ENCODE measurements at regions not wholly inside any gene's neighbourhood (a gene's known extent, or its start where the extent isn't known, plus 50 kb on each side); places are given as distances from the start of the nearest gene placed in this dataset.

DNA sequence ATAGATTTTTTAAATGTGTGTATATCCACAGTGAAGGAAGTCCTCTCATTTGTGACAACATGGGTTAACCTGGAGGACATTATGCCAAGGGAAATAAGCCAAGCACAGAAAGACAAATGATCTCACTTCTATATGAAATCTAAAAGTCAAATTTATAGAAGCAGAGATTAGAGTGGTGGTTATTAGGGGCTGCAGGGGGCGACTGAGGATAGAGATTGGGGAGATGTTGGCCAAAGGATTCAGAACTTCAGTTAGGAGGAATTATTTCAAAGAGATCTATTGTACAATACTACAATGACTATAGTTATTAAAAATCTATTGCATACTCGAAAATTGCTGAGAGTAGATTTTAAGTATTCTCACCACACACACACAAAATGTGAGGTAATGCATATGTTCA is 252.4 kb upstream of the SLC39A10 start:
- DNase-seq = no peak

DNA sequence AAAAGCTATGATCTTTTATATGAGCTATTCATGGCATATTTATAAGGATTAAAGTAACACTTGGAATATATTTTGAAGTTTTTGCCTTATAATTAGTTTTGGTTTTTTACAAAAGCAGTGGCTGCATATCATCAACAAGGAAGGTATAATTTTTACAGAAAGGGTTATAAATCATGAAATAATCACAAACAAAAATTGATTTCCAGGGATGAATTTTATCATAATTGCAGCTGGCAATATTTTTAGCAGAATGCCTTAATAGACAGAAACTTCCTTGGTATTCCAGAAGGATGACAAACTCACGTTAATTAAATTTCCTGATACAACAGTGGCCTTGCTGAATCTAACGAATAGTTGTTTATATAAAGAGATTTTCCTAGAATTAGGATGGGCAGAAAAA is 260.5 kb upstream of the SLC39A10 start:
- no peak for DNase-seq

DNA sequence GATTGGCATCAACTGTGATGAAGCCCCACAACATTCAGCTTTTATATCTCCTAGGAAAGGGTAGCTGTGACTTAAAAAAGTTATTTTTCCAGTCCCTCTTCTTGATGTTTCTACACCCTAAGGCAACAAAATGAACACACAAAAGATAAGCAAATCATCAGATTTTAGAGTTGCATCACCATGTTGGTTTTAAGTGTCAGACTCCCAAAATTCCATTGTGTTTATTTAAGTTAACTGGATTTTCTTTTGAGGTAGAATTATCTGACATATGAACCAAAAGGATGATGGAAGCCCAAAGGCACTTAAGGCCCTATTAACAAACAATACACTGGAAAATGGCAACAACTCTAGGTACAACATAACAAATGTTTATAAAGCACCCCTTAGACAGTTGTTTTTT is 261.7 kb upstream of the SLC39A10 start:
- DNase-seq = no peak

DNA sequence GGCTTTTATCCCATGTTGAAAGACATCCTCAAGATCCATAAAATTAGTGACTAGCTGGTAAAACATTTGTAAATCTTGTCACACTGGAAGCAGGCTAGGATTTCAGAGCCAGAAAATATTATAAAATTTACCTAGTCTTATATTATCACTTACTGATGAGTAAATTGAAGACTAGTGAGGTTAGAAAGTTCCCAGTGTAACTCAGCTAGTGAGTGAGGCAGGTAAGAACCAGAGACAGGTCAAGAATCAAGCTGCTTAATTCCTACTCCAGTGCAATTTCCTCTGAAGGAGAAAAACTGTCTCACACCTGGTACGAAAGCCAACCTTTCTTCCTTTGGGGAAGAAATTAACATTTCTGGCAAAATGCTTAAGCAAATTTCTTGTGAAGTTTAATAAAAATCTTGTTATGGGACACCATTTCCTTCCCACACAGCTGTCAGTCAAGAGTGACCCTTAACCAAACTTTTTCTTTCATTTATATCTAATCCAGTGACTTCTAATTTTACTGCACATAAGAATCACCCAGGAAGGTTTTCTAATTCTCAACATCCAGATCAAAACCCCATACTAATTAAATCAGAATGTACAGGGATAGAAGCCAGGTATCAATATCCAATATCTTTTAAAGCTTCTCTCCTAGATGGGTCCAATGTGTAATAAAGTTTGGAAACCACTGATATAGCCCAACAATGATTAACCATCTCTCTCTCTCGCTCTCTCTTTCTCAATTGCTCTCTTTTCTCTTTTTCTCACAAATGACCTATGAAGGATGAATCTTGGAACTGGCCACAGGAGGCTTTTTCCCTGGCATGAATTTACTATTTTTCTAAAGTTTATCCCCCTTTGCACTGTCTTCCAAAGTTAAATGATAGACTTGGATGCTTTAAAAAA is 264.3 kb upstream of the SLC39A10 start:
- DNase-seq = no peak

DNA sequence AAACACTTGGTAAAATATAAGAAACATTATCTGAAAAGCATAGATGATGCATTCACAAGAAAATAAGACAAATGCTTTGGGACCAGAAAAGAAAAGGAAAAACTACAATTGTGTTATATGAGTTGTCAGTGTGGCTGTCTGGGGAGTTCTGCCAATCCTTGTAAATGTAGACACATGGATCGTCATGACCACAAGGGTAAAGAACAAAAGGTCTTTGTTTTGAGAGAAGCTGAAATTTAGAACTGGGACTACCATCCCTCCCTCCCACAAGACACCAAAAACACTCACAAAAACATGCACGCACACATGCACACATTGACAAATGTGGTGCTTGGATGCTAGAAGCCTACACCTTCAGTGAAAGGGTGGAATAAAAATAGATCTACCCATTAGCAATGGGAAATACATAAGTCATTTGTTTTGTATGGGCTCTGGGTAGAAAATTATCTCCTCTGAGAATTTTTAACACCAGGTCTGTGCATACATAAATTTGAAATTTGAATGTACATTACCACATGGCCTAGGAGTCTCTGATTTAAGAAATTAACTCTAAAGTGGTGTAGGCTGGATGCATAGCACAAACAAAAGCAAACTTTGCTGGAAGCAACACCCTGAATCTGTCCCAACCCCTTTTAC is 266.2 kb upstream of the SLC39A10 start:
- DNase-seq = no peak

DNA sequence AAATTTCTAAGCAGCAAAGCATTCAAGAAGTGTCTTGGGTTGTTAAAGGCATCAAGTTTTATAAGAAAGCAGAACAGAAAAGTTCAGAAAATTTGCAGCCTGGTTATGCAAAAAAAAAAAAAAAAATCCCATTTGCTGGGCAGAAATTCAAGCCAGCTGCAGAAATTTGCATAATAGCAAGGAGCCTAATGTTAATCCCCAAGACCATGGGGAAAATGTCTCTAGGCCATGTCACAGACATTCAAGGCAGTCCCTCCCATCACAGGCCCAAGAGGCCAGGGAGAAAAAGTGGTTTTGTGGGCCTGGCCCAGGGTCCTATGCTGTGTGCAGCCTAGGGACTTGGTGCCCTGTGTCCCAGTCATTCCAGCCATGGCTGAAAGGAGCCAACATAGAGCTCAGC is 269.0 kb upstream of the SLC39A10 start:
- no peak for DNase-seq

DNA sequence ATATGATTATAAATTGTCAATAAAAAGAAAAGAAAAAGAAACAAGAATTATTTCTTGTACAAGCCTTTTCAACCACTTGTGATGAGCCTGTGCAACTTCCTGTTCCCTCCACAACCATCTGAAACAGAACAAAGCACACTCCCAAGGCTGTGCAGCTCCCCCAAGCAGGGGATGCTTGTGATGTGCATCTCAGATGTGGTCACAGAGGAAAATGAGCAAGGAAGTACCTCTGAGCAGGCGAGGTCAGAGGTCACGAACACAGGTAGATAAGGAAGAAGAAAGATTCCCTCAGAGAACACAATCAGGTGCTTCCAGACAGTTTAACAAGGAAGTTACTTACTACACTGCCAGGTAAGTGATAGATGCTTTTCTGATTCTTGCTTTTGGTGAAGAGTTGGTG is 274.8 kb upstream of the SLC39A10 start:
- no peak for DNase-seq

DNA sequence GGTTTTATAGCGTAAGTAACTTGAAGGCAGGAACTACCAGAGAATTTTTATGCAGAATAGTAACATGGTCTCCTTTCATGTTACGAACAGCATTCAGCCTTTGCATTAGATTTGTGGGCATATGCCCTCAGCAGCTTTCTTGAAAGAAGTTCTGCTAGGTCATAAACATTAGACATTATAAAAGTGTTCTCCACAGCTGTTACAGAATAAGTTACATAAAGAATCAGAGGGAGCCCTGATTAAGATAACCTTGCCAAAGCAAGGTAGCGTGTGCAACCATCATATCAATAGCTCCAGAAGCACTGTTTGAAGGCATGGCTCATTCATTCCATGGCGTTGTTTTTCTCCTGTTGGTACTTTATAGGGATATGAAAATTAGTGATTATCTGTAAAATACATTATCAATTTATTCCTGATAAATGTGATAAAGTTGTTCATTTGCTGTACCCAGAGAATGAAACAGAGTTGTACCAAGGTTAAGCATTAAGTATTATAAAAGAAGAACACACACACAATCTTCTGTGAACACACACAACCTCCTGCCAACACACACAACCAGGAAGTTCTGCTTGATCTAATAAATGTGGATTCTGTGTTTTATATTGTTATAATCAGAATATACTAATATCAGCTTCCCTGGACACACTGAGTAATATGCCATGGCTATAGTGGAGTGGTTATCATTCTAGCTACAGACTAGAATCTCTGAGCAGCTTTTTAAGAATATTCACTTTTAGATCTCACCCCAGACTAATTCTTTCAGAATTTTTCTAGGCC is 286.7 kb upstream of the SLC39A10 start:
- no peak for DNase-seq

DNA sequence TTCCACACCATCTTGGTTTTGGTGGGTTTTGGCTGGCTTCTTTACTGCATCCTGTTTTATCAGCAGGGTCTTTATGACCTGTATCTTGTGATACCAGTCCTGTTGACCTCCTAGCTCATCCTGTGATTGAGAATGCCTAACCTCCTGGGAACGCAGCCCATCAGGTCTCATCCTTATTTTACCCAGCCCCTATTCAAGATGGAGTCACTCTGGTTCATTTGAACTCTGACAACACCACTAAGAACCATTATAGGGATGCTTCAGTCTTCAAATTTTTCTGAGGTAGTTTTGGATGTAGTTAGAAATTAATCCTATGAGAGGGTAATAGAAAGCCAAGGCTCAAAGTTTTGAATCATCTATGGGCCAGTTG is 287.8 kb upstream of the SLC39A10 start:
- DNase-seq = no peak

DNA sequence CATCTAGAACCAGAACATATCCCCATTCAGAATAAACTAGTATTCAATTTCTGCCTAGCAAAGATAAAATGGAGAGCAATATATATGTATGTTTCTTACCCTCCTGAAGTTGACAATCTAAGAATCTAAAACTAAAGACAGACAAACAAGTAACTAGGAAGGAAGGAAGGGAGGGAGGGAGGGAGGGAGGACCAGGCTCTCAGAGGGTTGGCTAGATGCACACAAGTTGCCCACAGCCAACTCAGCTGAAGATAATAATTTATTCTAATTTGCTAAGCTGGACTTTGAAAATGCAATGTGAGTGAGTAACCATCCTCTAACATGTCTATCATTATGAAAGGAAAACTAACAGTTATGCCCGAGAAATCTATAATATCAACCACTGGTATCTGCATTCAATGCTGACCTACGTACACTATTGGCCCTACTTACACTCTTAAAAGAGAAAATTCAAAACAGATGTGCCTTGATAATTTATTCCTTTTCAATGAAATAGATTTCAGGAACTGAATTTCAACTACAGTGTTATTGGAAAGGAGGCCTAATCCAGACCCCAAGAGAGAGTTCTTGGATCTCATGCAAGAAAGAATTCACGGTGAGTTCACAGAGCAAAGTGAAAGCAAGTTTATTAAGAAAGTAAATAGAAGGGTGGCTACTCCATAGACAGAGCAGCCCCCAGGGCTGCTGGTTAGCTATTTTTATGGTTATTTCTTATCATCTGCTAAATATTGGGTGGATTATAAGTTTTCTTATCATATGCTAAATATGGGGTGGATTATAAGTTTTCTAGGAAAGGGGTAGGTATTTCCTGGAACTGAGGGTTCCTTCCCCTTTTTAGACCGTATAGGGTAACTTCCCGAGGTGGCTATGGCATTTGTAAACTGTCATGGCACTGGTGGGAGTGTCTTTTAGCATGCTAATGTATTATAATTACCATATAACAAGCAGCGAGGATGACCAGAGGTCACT is 288.5 kb upstream of the SLC39A10 start:
- no peak for DNase-seq

DNA sequence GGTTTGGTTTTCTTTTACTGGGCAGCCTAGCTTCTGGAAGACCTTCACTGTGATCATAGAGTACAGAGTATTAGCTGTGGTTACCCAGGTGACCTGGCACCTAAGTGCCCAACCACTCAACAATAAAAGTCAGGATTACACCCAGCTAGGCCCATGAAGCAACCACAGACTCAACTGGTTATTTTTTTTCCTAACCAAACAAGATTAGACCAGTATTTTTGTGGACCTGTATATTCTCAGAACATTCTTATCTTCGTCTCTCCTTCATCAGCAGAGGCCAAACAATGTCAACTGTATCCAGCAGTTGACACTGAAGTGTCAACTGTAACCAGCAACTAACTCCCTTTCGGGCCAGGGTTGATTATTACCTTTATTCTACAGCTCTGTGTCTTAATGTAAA is 289.2 kb upstream of the SLC39A10 start:
- no peak for DNase-seq

DNA sequence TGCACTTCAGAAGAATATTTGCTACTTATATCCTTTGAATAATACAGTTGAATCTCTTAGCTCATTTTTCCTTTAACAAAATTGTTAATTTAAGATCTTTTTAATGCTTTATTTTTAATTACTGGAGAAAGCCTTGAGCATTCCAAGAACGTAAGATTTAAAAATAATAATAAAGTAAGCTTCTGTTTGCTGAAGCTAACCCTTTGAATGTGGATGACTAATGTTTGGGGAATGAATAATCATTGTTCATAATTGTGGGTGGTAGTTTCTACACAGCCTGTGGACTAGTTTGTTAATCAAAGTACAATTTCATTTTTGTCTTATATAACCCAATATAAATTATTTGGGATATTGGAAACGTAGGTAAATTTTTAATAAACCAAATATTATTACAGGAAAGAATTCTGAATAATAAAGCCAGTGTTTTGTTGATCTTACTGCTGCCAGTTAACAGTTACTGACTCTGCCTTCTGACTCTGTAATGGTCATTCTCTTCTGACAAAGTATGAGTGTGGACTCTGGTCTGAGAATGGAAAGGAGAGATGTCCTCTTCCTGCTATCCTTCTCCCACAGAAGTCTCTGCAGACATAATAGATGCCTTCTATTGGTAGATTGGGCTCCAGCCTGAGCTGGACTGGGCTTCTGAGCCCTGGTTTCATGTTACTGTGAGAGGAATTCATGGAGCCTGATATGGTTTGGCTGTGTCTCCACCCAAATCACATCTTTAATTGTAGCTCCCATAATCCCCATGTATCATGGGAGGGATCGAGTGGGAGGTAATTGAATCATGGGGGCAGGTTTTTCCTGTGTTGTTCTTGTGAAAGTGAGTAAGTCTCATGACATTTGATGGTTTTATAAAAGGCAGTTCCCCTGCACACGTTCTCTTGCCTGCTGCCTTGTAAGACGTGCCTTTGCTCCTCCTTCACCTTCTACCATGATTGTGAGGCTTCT is 292.7 kb upstream of the SLC39A10 start:
- no peak for DNase-seq

DNA sequence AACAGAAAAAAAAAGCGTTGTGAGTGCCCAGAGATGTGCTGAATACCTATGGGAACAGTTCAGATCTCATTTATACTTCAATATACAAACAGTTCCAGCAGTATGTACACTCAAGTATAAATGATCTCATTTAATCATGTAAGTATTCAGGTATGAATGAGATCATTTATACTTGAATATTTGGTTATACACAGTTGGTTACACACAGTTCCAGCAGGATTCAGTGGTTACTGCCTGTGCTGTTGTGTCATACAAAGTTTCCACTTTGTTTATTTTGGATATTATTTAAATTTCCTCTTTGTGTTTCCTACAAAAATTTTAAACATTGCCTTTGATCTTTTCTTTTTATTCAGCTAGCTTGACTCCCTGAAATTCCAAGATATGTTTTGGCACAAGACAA is 293.5 kb upstream of the SLC39A10 start:
- no peak for DNase-seq

DNA sequence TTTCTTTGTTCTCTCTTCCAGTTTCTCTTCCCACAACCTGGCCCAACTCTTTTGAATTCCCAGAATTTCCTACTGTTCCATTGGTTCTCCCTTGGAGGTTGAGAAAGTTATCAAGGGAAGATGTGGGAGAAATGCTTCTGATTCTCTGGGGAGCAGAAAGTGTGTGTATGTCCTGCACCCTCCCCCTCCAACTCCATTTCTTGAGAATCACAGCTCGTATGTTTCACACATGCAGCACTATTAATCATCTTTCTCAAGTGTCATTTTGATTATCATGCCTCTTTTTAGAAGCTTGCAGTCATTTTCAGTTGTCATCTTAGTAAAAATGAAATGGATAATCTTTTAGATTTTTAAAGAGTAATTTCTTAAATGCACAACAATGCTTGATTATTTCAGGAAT is 296.8 kb upstream of the SLC39A10 start:
- DNase-seq = no peak

DNA sequence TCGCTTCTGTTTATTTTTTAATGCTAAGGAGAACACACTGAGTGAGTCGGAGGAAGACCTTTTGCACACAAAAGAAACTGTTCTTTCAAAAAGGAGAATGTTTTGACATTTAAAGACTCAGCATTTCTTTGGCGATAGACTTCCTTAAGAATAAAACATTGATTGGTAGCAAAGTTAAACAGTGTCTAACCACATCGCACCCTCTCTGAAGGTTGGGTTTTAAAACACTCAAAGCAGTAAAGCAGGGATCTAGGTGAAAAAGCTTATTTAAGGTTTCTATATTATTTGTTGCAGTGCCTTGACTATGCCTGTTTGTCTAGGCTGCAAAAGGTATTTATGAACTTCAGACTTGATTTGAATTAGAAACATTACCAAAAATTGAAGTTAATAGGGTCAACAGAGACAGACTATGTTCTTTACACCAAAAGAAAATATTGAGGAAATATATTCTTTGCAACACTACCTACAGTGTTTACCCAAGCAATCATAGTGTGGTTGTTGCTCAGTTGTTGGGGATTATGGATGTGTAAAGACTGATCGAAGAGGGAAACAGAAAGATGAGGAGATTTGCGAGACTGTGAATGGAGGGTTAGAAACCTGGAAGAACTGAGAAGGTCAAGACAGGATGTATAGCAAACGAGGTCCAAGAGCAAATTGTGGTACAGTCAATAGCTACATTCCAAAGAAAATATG is 297.8 kb upstream of the SLC39A10 start:
- no peak for DNase-seq

DNA sequence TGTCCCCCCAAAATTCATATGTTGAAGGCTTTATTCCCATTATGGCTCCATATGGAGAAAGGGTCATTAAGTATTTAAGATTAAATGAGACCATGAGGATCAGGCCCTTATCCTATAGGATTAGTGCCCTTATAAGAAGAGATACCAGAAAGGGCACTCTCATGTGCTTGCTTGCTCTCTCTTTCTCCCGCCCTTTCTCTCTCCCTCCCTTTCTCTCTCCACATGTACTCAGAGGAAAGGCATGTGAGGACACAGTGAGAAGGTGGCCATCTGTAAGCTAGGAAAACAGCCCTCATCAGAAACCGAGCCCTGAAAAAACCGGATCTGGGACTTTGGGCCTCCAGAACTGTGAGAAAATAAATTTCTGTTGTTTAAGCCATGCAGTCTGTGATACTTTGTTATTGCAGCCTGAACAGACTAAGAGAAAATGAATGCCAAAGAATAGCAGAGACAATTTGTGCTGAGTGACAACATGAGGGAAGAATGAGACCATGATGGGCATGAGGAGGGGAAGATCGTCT is 300.0 kb upstream of the SLC39A10 start:
- no peak for DNase-seq

DNA sequence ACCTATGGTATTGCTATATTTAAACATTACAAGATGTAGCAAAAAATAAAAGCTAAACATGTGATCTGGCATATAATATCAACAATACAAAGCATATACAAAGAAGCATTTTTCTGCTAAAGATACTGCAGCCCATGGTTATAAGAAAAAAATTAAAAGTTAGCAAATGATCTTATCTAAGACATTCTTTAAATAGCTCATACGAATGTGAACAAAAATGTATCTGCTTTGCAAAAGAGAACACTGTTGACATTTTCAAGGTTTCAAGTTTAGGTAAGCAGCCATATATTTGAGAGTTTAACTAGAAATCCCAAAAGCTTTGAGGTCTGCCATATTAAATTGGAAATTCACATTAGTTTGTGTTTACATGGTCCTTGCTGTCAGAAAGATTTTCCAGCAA is 301.0 kb upstream of the SLC39A10 start:
- DNase-seq = no peak

DNA sequence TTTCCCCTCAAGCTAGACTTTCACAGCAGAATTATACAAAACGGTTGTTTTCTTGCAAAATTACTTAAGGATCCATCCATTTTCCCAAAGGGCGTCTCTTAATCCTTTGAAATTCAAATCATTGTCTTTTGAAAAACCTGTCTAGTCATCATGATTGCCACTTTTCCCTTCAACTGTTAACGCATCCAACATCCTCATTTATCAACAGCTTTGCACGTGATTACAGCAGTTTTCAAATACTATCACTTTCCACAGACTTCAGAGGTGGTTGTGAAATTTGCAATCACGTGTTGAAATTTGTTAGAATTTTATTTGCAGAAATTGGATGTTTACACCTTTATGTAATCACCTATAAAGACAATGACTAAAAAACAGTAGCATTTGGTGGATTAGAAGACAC is 304.4 kb upstream of the SLC39A10 start:
- DNase-seq = no peak

DNA sequence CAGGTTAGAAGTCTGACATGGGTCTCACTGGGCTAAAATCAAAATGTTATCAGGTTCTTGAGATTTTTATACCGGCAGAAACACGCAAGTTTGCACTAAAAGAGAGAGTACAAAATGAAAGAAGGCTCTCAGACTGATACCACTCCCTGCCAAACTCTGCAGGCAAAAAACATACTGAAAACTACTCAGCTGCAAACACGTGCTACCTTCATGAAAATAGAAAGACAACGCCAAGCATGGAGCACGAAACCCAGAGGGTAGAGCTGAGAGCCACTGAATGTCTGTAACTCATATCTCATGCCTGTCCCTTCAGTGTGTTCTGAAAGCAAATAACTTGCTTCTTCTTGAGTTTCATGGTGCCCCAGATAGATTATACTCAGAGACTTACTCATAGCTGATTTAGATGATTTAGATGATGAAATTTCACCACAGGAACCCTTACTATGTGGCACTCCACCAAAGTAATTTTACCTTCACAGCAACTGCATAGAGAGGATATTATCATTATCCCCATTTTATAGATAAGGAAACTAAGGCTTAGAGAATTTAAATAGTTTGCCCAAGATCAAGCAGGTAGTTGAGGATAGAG is 313.0 kb upstream of the SLC39A10 start:
- DNase-seq = no peak

DNA sequence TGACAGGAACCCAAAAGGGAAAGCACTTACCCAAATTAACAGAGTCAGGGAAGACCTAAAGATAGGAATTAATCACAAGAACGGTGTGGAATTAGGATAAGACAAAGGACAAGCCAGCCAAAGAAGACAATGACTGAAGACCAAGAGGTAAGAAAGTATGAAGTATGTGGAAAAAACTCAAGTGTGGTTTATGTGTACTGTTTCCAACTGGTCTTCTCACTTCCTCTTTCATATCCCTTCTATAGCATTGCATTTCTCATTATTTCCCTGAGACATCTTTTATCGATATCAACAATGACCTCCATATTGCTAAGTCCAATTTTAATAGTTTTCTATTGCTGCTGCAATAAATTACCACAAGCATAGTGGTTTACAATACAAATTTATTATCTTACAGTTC is 313.5 kb upstream of the SLC39A10 start:
- DNase-seq = no peak
